ENCODE measurements at regions not wholly inside any gene's neighbourhood (a gene's known extent, or its start where the extent isn't known, plus 50 kb on each side); places are given as distances from the start of the nearest gene placed in this dataset.

DNA sequence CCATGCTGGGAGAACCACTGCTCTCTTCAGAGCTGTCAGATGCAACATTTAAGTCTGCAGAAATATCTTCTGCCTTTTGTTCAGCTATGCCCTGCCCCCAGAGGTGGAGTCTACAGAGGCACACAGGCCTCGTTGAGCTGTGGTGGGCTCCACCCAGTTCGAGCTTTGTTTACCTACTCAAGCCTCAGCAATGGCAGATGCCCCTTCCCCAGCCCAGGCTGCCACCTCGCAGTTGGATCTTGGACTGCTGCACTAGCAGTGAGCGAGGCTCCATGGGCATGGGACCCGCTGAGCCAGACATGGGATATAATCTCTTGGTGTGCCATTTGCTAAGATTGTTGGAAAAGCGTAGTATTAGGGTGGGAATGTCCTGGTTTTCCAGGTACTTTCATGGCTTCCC is 229.1 kb upstream of the C11orf87 start:
- no peak for ATAC-seq
- TF ChIP-seq POLR2A (IDR thresholded peaks at IDR 0.05) (no peak), CTCF (IDR thresholded peaks at IDR 0.05) (no peak), POLR2AphosphoS5 (IDR thresholded peaks at IDR 0.05) (no peak), EP300 (IDR thresholded peaks at IDR 0.05) (no peak)
- Histone ChIP-seq H3K27ac (no peak overlapping the region), H3K36me3 (no peaks in the 10 kb centered on the region), H3K4me3 (no peak overlapping the region), H3K4me1 (no peaks in the 10 kb centered on the region), H3K9me3 (peaks cover 0 to 23% (median 0%) of the 10 kb centered on the region in 3 donors), H3K27me3 (no peaks in the 10 kb centered on the region)
- WGBS, 2 donors (ENCODE audit: low coverage in 1 of 2) = 100% methylated on average over 1 of the region's 6 CpGs; no CpG with 5 or more reads in 1 of the 2 donors

DNA sequence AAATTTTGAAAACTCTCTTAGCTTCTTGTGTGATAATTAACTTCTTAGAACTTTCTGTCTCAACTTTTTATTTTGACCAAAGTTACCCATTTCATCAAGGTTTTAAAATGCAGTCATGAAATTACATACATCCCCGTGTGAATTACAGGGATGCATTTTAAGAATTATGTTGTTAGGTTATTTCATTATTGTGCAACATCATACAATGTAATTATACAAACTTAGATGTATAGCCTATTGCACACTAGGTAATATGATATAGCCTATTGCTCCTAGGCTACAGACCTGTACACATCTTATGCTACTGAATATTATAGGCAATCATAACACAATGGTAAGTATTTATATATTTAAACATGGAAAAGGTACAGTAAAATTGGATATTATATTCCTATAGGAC is 228.1 kb upstream of the C11orf87 start:
- H3K4me1 ChIP-seq = no peaks in the 10 kb centered on the region
- no peaks in the 10 kb centered on the region for H3K36me3 ChIP-seq
- no peak overlapping the region for H3K4me3 ChIP-seq
- no peak for ATAC-seq
- TF ChIP-seq CTCF (IDR thresholded peaks at IDR 0.05) (no peak), POLR2A (IDR thresholded peaks at IDR 0.05) (no peak), EP300 (IDR thresholded peaks at IDR 0.05) (no peak), POLR2AphosphoS5 (IDR thresholded peaks at IDR 0.05) (no peak)
- no peaks in the 10 kb centered on the region for H3K27me3 ChIP-seq
- no peak overlapping the region for H3K27ac ChIP-seq
- WGBS, 2 donors (ENCODE audit: low coverage in 1 of 2) = 81 to 95% methylated on average over 1 of the region's 1 CpG
- peaks cover 0 to 23% (median 0%) of the 10 kb centered on the region in 3 donors for H3K9me3 ChIP-seq

DNA sequence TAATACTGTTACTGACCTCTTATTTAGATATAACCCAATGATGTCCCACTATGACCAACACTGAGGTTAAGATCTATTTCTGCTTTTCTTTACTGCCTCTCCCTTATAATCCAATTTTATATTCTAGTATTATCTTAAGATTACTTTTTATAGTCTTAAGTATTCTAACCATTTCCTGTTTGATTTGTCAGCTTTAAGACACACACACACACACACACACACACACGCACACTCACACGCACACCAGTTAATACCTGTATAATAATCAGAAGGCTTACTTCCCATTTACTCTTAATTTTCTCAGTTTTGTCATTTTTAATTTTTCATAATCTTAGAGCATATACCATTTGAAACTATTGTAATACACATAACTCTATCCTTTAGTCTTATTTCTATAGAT is 226.0 kb upstream of the C11orf87 start:
- no peak overlapping the region for H3K27ac ChIP-seq
- H3K9me3 ChIP-seq = peaks cover 0 to 20% (median 0%) of the 10 kb centered on the region in 3 donors
- ATAC-seq = no peak
- no peak for TF ChIP-seq POLR2A (IDR thresholded peaks at IDR 0.05)
- TF ChIP-seq POLR2AphosphoS5 (IDR thresholded peaks at IDR 0.05) = no peak
- no peak for TF ChIP-seq CTCF (IDR thresholded peaks at IDR 0.05)
- TF ChIP-seq EP300 (IDR thresholded peaks at IDR 0.05) = no peak
- H3K27me3 ChIP-seq = no peaks in the 10 kb centered on the region
- no peaks in the 10 kb centered on the region for H3K36me3 ChIP-seq
- WGBS, 2 donors (ENCODE audit: low coverage in 1 of 2) = 67 to 79% methylated on average over 2 of the region's 2 CpGs
- H3K4me1 ChIP-seq = no peaks in the 10 kb centered on the region
- H3K4me3 ChIP-seq = no peak overlapping the region

- H3K4me3 ChIP-seq = no peak overlapping the region
- TF ChIP-seq EP300 (IDR thresholded peaks at IDR 0.05) (no peak), POLR2A (IDR thresholded peaks at IDR 0.05) (no peak), POLR2AphosphoS5 (IDR thresholded peaks at IDR 0.05) (no peak), CTCF (IDR thresholded peaks at IDR 0.05) (no peak)
- H3K9me3 ChIP-seq = peaks cover 0 to 3% (median 0%) of the 10 kb centered on the region in 3 donors
- H3K27me3 ChIP-seq = no peaks in the 10 kb centered on the region
- H3K27ac ChIP-seq = no peak overlapping the region
- H3K4me1 ChIP-seq = no peaks in the 10 kb centered on the region
- 88% methylated on average over 1 of the region's 1 CpG; no CpG with 5 or more reads in 1 of the 2 donors for WGBS, 2 donors (ENCODE audit: low coverage in 1 of 2)
- ATAC-seq = no peak
- no peaks in the 10 kb centered on the region for H3K36me3 ChIP-seq
These were observed 224.3 kb upstream of the C11orf87 start for GRCh38 chr11:109197656-109198055.

DNA sequence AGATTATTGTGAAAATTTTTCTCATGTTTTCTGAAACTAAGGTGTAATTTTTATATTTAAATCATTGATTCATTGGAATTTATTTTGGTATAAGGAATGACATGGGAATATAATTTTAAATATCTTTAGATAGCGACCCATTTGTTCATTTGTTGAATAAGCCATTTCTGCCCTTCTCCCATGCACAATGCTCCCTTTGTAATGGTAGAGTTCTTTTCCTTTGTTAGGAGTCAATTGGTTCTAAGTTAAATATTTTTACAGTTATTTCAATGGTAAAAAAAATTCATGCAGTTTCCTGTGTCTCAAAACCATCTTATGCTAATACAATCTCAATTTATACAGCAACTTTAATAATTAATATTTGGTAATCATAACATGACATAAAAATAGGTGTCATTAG is 218.8 kb upstream of the C11orf87 start:
- 87 to 95% methylated on average over 1 of the region's 1 CpG for WGBS, 2 donors (ENCODE audit: low coverage in 1 of 2)
- Histone ChIP-seq H3K4me1 (no peaks in the 10 kb centered on the region), H3K27ac (no peak overlapping the region), H3K36me3 (no peaks in the 10 kb centered on the region), H3K4me3 (no peak overlapping the region), H3K9me3 (peaks cover 0 to 7% (median 0%) of the 10 kb centered on the region in 3 donors), H3K27me3 (no peaks in the 10 kb centered on the region)
- no peak for ATAC-seq
- TF ChIP-seq POLR2A (IDR thresholded peaks at IDR 0.05) = no peak
- TF ChIP-seq POLR2AphosphoS5 (IDR thresholded peaks at IDR 0.05) = no peak
- no peak for TF ChIP-seq EP300 (IDR thresholded peaks at IDR 0.05)
- TF ChIP-seq CTCF (IDR thresholded peaks at IDR 0.05) = no peak

Data from gastroesophageal sphincter (tissue), 4 donors.